Breast epithelium (tissue), 3 donors: ENCODE measurements at regions not wholly inside any gene's neighbourhood (a gene's known extent, or its start where the extent isn't known, plus 50 kb on each side); places are given as distances from the start of the nearest gene placed in this dataset.

Experiments
- POLR2A ChIP-seq: fragments of 450-650 bp; IDR thresholded peaks from one replicate; pipeline ENCODE4 v1.6.1; 2016; ENCODE audit warnings: antibody characterized with exemption, mild to moderate bottlenecking, moderate library complexity
- POLR2AphosphoS5 ChIP-seq, 3 donors: sonication (generic); formaldehyde crosslinking; IDR thresholded peaks; one replicate each; pipeline ENCODE4 v1.6.1; 2017; ENCODE audit warnings: antibody characterized with exemption in 3 of 3
- TF ChIP-seq, protein P1 (sequence below), 3 donors: fragments of 450-650 bp; IDR thresholded peaks; one replicate each; pipeline ENCODE4 v1.5.1; 2016 to 2017; ENCODE audit warnings: antibody characterized with exemption in 3 of 3, mild to moderate bottlenecking in 3 of 3, moderate library complexity in 3 of 3

DNA sequence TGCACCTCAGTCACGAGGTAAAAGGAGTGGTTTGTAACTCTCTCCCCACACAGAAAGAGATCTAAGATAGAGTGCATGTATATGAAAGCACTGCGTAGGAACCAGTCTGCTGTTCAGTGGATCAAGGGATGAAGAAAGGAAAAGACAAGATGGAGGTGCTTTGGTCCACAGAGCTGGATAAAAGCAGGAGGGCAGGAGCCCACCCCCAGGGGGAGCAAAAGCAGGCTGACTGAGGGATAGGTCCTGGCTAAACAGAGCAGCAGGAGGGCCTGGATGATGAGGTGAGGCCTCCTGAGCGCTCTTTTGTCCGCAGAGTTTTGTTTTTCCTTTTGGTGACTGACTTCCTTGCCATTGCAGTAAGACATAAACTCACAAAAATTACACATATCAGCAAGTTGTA is 293.5 kb upstream of the C9orf72 start:
- TF ChIP-seq, protein P1, sequence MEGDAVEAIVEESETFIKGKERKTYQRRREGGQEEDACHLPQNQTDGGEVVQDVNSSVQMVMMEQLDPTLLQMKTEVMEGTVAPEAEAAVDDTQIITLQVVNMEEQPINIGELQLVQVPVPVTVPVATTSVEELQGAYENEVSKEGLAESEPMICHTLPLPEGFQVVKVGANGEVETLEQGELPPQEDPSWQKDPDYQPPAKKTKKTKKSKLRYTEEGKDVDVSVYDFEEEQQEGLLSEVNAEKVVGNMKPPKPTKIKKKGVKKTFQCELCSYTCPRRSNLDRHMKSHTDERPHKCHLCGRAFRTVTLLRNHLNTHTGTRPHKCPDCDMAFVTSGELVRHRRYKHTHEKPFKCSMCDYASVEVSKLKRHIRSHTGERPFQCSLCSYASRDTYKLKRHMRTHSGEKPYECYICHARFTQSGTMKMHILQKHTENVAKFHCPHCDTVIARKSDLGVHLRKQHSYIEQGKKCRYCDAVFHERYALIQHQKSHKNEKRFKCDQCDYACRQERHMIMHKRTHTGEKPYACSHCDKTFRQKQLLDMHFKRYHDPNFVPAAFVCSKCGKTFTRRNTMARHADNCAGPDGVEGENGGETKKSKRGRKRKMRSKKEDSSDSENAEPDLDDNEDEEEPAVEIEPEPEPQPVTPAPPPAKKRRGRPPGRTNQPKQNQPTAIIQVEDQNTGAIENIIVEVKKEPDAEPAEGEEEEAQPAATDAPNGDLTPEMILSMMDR (IDR thresholded peaks at IDR 0.05), result no peak
- TF ChIP-seq POLR2A (no peak), POLR2AphosphoS5 (IDR thresholded peaks at IDR 0.05) (no peak)
